ENCODE measurements at regions not wholly inside any gene's neighbourhood (a gene's known extent, or its start where the extent isn't known, plus 50 kb on each side); places are given as distances from the start of the nearest gene placed in this dataset.

DNA sequence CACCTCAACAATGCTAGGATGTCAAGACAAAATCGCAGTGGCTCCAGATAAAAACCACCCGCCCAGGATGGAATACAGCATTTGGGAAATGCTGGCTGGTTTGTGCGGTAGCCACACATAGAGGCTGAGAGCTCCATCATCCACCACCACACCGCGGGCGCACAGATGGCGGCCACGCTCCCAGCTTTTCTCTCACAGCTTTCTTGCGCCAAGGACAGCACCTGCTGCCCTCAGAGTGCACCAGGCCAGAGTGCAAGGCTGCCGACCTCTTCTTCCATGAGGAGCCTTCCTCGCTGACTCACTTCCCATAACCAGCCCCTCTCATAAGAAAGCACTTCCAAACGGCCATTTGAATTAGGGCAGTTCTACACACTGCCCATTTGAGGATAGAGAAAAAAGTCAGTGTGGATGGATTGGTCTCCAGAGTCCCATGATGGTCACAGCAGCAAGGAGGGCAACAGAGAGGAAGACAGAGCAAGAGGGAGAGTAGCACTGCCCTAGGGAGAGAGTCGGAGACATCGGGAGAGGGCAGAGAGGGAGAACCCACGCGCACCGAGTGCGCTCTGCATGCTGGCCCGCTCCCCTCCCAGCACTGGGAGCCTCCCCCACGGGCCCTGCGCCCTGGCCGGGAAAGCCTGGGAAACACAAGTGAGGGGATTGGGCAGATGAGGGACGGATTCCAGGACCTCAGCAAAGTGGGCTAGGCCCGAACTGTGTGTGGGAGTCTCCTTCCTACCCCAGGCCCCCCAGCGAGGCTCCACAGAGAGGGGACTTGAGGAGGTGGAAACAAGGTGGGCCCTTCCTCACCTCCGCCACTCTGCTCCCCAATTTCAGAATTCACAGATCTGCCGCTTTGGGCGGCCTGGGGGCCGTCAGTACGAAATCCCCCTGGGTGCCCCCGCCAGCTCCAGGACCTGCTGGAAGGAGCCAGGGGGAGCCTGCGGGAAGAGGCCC is 156.9 kb downstream of the USP12 start:
- no peak for DNase-seq (ENCODE audit: low read depth in 3 of 3)

DNA sequence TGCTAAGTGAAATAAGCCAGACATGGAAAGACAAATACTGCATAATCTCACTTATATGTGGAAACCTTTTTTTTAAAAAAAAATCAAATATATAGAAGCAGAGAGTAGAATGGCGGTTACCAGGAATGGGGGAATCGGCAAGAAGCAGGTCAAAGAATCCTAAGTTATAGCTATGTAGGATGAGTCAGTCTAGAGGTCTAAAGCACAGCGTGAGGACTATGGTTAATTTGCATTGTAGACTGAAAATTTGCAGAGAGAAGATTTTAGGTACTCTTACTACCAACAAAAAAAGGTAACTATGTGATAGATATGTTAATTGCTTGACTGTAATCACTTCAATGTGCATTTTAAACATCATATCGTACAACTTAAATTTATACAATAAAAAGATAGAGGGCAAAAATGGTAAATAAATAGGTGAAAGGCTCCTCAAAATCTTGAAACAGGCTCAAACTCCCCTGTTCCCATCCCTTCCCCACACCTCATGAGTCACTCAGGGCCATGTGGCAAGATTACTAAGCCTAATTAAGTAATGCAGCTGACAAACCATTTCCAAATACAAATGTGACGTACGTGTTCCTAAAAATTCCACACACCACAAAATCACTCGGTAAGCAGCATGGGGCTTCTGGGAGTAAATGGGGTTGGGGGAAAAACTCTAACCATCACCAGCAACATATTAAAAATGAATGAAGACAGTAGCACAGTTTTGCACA is 159.0 kb downstream of the USP12 start:
- DNase-seq (ENCODE audit: low read depth in 3 of 3) = no peak

DNA sequence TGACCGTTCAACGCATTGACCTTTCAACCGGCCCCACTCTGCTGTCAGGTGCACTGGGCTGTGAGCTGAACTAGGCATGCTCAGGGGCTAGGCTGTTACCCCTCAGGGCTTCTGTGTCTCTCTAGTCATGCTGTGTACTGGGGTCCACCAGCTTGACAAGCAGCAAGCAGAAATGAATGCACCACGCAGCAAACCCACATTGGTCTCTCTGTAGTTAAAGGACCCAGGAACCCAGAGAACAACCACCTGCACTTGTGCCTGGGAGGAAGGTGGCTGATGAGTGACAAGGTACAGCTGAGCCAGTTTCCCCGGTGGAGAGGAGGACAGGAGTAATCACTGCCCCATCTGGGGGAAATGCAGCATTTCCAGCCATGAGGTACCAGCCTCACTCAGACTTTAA is 159.9 kb downstream of the USP12 start:
- DNase-seq (ENCODE audit: low read depth in 3 of 3) = no peak

DNA sequence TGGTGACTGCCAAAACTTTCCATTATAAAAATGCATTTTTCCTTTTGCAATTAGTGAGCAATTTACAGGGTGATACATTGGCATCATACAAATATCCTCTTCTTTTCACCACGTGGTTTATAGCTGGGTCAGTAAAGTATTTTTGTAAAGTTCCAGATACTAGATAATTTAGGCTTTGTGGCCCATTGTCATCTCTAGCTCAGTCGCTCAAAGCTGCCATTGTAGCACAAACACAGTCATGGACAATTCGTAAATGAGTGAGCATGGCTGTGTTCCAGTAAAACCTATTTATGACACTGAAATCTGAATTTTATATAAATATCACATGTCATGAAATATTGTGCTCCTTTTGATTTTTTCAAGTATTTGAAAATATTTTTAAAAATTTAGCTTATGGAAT is 162.9 kb downstream of the USP12 start:
- no peak for DNase-seq (ENCODE audit: low read depth in 3 of 3)

DNA sequence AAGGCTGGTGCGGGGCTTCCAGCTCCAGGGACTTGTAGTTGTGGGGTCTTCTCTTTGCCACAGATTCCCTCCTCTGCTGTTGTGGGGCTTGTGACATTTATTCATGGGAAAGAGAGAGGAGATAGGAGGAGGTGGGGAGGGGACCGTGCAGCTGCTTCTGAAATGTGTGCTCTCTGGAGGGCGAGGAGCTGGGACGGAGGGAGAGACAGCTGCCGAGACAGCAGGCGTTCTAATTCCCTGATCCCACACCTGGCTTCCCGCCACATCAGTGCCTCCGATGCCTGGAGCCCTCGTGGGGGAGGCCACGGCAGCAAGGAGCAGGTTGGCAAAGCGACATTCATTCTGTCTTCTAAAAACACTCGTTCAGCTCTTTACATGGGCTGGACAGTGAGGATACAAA is 164.4 kb downstream of the USP12 start:
- DNase-seq (ENCODE audit: low read depth in 3 of 3) = no peak

DNA sequence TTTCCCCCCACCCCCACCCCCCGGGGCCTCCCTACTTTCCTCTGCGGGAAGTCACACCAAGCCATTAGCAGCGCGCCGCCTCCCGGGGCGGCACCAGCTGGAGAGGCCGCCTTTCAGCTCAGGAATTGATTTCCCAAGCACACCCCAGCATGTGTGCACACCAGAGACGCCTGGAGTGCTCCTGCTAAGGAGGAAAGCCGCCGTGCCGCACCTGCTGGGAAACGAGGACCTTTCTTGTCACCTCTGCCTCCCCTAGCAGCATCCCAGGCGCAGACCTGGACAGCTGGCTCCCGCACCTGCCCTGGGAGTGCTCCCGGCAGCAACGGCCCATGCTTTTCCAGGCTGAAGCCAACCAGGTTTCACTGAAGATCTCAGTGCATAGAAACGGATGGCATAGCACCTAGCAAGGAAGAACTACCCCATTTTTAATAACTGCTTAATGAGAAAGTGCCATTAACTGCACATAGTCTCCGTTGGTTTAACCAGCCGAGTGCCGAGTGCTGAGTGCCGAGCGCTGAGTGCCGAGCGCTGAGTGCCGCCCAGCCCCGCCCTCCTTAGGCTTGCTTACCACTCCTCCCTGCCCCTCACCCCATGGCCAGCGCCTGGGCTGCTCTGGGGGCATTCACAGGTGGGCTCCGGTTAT is 165.0 kb downstream of the USP12 start:
- no peak for DNase-seq (ENCODE audit: low read depth in 3 of 3)

DNA sequence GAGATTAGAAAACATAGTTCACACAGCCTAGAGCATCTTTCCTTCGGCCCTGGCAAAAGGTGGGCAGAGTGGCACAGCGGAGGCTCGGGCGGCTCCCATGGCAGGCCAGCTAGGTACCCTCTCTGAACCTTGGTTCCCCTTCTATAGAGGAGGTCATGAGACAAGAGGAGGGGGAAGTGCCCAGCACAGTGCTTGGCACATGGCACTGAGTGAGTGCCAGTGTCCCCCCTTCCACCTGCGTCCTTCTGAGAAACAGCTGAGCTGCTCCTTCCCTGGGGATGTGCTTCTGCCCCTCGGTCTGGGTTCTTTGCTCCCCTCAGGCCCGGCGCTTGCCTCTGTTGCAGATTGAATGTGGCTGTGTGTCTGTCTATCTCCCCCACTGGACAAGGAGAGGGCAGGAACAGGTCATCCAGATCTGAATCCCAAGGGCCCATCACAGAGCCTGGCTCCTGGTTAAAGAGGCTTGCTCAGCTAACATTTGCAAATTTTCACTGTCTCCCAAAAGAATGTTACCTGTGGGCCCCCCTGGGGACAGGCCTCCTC is 165.6 kb downstream of the USP12 start:
- DNase-seq (ENCODE audit: low read depth in 3 of 3) = no peak

DNA sequence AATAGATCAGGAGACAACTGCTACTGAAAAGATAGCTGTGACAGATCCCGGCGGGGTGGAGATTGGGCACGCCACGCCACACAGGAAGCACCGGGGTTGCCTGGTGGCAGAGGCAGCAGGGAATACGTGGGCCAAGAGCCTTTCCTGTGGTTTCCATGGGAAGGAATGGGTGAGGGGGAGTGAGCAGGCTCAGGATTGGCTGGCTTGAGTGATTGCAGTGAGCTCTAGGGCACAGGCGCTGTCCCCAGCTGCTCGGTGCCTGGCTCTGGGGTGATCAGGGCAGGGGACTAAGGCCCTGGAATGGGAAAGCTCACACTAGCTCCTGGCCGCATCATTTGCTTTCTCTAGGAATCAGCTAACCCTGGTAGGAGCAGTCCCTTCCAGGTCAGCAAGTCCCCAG is 166.1 kb downstream of the USP12 start:
- DNase-seq (ENCODE audit: low read depth in 3 of 3) = no peak

DNA sequence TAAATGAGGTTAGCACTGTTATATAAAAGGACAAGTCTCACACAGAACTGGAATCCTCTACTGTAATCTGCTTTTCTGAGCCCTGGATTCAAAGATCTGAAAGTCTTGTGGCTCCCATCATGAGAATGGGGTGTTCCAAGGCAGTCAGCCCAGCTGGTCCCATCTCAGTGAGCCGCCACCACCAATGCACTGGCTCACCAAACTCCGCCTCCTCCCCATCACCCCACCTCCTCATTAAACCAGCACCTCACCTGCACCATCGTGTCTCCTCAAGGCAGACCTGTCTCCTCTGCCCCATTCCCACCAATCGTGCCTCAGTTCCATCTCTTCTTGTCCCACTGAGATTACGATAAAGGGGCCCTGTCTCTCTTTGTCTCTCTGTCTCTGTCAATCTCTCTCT is 166.7 kb downstream of the USP12 start:
- no peak for DNase-seq (ENCODE audit: low read depth in 3 of 3)

DNA sequence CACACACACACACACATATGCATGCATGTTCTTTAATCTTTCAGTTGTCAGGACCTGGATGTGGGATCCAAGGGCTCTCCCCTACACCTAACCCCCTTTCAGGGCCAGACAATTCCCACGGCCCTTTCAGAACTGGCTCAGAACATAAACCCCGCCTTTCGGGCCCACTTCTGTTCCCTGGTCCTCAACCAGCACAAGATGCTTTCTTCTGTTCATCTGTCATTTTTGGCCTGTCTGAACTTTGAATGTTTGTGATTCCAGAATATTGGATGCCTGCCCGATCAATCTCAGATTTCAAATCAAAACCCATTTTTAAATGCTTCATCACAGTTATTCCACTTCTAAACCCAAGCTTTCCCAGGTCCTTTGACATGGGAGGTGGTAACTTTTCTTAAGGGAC is 167.3 kb downstream of the USP12 start:
- no peak for DNase-seq (ENCODE audit: low read depth in 3 of 3)

DNA sequence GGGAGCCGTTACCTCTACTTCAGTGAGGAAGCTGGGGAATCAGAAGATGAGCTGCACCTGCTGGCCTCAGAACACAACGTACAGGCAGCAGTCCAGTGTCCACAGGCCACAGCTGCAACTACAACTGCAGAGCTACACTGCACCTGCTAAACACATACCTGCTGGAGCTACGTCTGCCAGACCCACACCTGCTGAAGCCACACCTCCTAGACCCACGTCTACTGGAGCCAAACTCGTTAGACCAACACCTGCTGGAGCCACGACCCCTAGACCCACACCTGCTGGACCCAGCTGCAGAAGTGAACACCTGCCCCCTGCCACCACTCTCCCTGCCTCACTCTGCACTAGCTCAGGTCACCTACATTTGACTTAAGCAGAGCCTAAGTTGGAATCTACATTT is 169.9 kb downstream of the USP12 start:
- no peak for DNase-seq (ENCODE audit: low read depth in 3 of 3)

DNA sequence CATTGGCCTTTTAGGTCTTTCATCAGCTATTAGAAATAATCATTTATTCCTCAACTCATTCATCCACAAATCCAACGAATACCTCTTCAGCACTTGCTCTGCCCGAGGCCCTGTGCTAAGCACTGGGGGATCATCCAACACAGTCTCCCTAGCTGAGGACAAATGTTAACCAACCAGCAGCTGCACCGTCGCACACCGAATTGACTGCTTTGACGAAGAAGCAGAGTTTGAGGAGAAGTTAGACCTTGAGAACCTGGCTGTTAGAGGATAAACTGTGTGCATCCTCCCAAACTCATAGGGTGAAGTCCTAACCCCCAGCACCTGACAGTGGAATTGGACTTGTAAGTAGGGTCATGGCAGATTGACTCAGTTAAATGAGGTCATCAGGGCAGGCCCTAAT is 170.9 kb downstream of the USP12 start:
- no peak for DNase-seq (ENCODE audit: low read depth in 3 of 3)

DNA sequence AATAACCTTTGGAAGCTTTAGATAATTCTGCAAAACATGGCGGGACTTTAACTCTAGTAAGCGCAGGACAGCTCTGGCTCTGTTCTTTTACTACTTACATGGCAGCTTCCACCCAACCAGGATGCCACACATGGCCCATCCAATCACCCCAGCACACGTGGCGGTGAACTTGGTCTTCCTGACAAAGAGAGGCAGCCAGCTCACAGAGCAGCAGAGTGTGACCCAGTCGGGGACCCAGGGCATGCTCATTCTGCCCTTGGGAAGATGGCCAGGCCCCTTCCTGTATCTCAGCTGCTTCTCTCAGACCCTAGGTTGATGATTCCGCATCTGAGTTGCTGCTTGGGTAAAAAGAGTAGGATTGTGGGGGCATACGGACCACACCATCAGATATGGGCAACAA is 172.1 kb downstream of the USP12 start:
- DNase-seq (ENCODE audit: low read depth in 3 of 3) = no peak

DNA sequence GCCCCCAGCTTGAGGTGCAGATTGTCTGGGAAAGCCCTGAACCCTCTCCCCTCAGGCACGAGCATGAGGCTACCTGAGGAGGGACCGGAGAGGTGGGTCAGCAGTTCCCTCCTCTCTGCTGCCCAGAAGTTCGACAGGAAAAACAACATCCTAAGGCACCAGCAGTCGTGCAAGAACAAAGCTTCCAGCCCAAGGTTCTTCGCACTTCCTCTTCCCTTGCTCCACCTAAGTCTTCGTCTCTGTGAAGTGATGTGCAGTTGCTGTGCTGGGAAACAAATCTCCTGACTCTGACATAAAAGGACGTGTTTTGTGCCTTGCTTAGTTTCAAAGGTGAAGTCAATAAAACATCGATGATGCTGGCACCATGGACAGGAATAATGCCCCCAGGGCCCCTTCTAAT is 173.3 kb downstream of the USP12 start:
- DNase-seq (ENCODE audit: low read depth in 3 of 3) = no peak

DNA sequence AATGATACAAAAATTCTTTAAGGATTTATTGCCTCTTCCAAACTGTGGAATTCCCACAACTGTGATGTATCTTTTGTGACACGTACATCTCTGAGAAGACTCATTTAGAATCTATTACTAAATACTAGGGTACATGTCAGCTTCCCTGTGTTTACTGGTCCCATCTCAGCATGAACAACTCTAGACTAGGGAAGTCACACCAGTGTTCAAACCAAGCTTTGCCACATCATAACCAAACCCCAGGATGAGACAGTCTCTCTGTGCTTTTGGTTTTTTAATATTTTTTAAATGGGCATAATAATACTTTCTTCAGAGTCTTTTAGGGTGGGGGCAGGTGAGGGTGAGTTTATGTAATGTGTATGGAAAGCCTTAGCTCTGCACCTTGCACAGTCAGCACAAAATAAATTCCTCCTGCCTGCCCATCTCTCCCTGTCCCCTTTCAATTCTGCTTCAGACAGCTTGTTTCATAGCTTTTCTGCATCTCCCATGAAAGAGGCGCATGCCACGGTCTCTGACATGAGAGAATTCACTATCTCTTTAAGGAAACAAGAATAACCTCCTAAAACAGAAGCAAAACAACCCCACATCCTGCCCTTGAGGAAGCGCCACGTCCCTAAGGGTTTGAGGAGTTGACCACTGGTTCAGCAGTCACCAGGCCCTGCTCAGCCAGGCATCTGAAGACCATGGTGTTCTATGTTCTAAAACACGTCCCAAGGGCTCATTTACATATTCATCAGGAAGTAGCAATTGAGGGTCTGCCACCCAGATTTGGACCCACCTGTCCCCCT is 174.5 kb downstream of the USP12 start:
- no peak for DNase-seq (ENCODE audit: low read depth in 3 of 3)

DNA sequence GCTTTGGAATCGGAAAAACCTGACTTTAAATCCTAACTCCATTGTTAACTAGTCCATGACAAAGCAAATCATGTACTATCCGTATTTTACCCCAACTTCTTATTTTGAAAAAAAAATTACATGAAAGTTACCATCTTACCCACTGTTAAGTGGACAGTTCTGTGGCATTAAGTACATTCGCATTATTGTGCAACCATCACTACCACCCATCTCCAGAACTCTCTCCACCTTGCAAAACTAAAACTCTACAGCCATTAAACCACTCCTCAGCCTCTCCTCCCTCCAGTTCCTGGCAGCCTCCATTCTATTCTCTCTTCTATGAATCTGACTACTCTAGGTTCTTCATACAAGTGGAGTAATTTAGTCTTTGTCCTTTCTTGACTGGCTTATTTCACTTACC is 176.5 kb downstream of the USP12 start:
- no peak for DNase-seq (ENCODE audit: low read depth in 3 of 3)

DNA sequence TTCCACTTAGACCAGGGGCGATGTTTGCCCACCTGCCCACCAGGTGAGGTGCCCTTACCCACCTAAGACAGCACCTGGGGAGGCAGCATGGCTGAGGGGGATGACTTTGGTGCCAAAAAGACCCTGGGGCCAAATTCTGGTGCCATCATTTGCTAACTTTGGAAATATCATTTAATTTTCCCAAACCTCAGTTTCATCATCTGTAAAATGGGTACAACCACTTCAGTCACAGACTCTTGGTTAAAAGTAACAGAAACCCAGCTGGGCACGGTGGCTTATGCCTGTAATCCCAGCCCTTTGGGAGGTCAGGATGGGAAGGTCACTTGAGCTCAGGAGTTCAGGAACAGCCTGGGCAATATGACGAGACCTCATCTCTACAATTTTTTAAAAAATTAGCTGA is 177.8 kb downstream of the USP12 start:
- no peak for DNase-seq (ENCODE audit: low read depth in 3 of 3)

DNA sequence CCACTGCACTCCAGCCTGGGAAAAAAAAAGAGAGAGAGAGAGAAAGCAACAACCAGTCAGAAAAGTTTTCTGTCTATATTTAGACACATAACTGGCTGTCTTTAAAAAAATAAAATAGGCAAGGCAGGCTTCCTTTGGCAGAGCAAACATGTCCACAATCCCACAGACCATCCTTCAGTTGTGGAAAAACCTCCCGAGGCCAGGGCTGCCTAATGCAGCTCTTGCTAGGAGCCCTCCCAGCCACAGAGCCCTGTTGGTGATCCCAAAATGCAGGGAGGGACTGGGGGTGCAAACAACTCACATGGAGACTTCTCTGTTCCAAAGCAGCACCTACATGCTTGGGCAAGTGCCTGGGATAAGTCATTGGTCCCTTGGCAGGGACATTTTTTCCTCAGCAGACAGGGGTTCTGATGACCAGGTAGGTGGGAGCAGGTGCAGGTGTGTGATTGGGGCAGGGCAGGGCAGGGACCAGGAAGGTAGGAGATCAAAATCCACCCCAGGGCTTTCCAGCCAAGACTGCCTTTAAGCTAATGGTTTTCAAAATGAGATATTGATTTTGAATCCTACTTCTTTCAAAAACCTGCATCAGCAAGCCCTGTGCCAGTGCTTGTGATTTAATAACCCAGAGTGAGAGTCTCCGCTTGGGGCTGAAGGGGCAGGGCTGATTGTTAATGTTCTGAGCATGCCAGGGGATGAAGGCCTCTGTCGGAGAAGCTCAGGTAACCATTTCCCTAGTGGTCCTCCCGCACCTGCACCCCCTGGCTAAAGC is 178.5 kb downstream of the USP12 start:
- DNase-seq (ENCODE audit: low read depth in 3 of 3) = no peak

DNA sequence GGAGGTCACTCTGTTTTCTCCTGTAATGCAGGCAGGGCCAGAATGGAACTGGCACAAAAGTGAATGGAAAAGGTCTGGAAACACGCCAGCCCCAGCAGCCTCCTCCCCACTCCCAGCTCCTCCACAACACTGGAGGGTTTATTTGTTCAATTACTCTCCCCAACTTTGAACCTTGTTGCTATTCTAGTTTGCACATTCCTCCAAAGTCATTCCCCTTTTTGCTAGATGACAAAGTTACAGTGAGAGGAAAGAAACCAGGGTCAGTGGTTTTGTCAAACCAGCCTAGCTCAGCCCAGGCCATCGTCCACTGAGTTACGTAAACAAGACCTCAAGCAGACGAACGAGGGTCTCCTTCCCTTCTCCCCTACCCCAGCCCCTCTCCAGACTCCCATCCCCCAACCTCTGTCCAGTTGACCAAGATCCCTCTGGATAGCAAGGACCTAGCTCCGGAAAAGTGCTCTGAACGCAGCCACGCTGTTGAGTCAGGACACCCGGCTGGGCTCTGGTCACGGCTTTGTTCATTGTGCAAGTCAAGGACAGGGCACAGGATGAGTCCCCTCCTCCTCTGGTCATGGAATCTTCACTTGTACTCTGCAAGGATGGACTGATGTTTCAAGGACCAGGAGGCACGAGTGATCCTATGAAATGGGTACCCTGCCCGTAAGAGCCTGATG is 180.0 kb downstream of the USP12 start:
- DNase-seq (ENCODE audit: low read depth in 3 of 3) = no peak

Data from stimulated activated CD4-positive, alpha-beta T cell treated with anti-CD3 and anti-CD28 coated beads, TNF-alpha, amount 100 ng/mL, for 4 hours (primary cell).